ENCODE measurements at regions not wholly inside any gene's neighbourhood (a gene's known extent, or its start where the extent isn't known, plus 50 kb on each side); places are given as distances from the start of the nearest gene placed in this dataset.

- DNase-seq (ENCODE audit: low read depth) = no peak
Measured at GRCh38 chr1:168782559-168783116, 53.6 kb upstream of the DPT start.

GRCh38 chr1:168783458-168784210 is 54.6 kb upstream of the DPT start:
- DNase-seq (ENCODE audit: low read depth) = peak; percentile 17

DNA sequence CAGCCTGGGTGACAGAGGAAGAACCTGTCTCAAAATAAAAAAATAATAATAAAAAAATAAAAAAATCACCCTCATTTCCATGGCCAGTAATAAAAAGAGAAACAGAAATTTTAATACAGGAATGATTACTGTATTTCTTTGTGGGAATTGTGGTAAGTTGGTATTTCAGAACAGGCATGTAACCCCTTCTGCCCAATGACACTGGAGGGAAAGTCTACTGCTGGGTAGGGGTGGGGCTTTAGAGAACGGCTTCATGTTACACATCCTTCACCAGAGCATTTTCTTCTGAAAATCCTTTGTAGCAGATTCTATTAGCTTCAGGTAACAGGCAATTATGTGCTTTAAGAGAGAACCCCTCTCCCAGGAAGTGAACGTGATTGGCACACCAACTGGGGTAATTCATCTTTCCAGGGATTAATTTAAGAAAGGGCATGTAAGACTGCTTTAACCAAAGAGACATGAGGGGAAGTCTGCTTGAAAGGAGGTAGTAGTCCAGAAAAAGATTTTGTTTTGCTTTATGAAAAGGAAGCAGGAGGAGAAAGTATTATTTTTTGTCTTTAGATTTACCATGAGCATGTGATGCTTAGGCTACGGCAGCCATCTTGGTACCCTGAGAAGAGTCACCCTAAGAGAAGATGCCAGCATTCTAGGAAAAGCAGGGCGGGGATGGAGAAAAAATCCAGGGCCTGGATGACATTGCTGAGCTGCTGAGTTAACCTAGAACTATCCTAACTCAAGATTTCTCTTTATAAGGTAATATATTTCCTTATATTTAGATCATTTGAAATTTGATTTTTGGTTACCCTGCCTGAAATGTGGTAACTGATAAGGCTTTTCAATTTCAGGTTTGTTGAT is 57.7 kb upstream of the DPT start:
- no peak for DNase-seq (ENCODE audit: low read depth)

DNA sequence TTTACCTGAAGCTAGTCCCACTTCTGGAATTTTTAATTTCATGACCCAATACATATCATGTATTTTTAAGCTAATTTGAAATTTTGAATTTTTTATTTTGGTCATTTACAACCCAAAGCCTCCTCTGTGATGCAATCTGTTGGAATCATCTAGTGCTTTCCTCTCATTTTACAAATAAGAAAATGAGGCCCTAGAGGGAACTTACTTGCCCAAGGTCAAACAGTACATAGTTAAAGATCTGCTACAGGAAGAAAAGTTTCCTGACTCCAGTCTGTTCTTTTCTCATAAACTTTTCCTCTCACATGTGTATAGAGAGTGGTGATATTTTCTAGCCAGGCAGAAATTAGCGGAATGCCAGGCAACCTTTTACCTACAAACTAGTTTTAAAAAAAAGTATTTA is 59.3 kb upstream of the DPT start:
- no peak for DNase-seq (ENCODE audit: low read depth)

DNA sequence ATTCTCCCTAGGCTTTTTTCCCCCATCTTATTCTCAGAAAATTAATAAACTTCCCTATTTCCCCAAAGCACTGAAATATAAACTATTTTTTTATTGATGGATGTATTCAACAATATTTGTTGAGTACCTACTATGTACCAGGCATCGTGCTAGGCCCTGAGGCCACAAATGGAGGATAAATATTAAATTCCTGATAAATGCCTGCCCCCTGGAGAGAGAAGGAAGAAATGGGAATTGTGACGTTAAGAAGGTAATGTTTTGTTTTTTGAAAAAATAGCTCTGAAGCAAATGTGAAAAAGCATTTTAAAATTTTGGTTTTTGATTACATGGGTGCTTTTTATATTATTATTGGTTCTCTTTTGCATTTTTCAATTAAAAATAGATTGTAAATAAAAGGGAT is 60.5 kb upstream of the DPT start:
- DNase-seq (ENCODE audit: low read depth) = no peak

DNA sequence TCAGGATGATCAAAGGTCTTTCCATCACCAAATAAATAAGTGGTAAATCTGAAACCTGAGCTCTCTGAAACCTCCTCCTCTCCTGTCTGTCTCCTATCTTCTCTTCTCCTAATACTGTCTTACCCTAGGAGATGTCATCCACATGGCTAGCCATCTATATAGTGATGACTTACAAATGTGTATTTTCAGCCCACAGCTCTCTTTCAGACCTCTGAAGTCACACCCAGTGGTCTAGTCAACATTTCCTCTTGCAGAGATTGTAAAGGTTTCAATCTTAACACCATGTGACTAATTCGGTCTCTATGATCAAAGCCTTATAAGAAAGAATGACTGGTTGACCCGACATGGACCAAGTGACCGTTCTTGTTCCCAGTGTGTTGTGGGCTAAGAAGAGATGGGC is 63.1 kb upstream of the DPT start:
- DNase-seq (ENCODE audit: low read depth) = no peak

GRCh38 chr1:168792592-168793125 is 63.7 kb upstream of the DPT start:
- DNase-seq (ENCODE audit: low read depth) = no peak

- DNase-seq (ENCODE audit: low read depth) = no peak
Measured at GRCh38 chr1:168794057-168794456, 65.1 kb upstream of the DPT start.

DNA sequence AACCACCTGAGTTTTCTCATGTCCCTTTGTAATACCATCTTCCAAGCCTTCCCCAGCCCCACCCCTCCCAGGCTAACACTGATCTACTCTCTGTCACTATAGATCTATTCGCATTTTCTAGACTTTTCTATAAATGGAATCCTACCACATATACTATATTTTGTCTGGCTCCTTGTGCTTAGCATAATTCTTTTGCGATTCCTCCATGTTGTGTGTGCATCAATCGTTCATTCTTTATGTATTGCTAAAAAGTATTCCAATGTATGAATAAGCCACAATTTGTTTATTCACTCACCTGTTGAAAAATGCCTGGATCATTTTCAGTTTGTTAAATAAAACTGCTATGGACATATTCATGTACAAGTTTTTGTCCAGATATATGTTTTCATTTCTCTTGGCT is 66.7 kb upstream of the DPT start:
- no peak for DNase-seq (ENCODE audit: low read depth)

DNA sequence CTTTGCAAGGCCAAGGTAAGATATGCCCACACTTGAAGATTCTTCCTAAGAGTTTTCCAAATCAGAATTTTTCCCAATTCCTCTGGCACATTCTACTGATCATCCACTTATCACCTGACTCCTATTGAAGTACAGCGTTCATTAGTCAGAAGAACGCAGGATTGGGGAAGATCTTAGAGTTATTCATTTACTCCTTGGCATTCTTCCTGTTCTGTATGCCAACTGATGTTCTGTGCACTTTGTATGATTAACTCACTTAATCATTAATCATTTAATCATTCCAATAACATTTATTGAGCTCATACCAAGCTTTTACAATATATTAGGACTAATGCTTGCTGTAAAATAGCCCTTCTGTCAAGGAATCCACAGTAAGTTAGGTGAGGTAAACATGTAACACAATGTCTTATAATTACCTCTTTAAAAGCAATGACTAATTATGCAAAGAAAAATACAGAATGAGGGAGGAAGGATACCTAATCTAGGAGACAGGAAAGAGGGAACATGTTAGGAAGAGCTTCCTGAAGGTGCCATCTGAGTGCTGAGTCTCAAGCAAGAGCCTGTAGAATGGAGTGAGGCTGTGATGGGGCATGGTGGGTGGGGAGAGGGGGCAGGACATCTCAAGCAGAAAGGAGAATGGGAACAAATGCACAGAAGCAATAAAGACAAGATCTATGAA is 71.1 kb upstream of the DPT start:
- no peak for DNase-seq (ENCODE audit: low read depth)

DNA sequence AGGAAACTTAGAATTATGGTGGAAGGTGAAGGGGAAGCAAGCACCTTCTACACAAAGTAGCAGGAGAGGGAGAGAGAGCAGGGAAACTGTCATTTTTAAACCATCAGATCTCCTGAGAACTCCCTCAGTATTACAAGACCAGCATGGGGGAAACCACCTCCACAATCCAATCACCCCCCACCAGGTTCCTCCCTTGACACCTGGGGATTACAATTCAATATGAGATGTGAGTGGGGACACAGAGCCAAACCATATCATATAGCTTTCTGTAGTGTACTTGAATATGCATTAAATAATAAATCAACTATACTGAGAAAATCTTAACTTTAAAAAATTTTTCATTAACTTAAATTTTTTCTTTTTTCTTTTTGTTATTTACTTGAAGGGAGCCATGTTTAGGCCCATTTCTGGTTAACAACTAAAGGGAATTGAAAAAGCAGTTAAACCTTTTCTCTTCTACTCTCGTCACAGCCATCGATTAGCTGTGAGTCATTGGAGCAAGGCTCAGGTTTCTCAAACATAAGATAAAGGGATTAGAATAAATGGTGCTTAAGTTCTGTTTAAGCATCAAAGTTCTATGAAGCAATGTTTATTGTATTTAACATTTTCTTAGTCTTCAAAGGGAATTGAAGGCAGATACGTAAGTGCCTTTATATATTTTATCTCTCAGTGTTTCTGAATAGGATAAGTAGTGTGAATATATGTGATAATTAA is 72.2 kb upstream of the DPT start:
- DNase-seq (ENCODE audit: low read depth) = no peak

DNA sequence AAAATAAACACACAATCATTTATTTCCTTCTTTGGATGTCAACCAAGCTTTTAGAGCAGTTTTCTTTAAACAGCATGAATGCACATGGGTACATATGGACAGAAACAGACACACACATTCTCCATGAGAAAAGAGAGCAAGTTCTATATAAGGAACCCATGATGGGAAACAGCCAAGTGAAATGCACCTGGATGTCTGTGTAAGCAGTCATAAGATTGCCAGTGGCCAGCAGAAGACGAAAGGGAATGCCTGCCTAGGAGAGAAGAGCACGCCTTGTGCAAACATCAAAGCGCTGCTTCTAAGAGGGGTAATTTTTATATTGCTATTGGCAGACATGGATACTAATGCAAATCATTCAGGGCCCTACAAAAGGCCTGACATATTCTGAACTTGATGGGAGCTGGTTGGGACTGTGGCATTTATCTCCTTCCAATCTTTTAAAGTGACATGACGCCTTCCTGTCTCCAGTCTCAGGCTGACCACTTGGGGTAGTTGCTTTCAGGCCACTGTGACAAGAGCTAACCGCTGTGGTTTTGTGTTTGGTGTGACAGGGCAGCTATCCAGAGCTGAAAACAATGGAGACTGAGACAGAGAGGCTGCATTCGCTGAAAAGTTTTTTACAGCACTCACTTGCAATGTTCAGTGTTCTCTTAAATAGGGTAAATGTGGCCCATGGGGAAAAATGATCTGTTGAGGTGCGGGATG is 75.0 kb upstream of the DPT start:
- DNase-seq (ENCODE audit: low read depth) = no peak

GRCh38 chr1:168806952-168807351 is 77.9 kb upstream of the DPT start:
- DNase-seq (ENCODE audit: low read depth) = no peak

GRCh38 chr1:168811176-168811575 is 82.2 kb upstream of the DPT start:
- DNase-seq (ENCODE audit: low read depth) = no peak

- no peak for DNase-seq (ENCODE audit: low read depth)
Measured at GRCh38 chr1:168819668-168820067, 90.7 kb upstream of the DPT start.

DNA sequence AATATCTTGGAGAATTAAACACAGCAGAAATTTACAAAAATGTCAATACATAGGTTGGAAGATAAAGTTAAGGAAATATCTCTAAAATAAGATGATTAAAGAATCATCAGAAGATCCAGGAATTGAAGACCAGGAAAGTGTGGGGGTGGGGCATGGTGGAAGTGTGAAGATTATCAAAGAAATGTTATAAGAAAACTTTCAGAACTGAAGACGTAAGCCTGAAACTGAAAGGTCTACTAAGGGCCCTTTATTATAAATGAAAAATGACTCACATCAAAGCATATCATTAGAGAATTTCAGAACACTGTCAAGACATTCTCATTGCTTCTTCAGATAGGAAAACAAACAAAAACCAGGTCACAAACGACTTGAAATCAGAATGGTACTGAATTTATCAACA is 92.4 kb upstream of the DPT start:
- no peak for DNase-seq (ENCODE audit: low read depth)

DNA sequence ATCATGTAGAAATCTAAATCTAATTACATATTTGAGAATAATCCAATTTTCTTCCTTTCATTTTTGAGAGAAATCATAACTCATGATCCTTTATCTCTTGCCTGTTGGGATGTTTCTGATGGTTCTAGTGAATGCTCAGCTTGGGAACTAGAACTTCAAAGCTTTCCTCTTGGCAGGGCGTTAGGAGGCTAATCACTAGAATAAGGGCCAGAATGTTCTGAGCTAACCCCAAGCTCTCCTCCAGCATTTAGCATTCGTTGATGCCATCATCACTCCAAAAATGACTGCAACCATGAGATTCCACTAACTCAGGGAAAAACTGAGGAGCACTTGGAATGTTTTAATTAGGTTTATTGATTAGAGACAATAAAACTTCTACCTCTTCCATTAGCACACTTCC is 93.9 kb upstream of the DPT start:
- DNase-seq (ENCODE audit: low read depth) = no peak

DNA sequence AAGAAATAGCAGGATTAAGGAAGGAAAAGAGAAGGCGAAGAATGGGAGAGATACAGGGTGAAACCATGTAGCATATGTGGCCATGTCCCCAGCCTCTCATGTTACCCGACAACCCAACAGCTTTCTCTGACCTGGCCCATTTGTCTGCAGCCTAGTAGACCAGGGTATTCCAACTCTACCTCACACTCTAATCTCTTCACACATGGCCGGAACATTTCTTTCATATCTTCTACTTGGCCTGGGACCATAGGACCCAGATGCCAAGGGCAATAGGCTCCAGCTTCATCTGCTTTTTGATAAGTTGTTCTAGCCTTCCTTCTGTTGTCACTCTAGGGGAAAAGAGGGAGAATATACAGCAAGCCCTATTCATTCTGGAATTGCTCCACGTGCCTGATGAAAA is 95.0 kb upstream of the DPT start:
- no peak for DNase-seq (ENCODE audit: low read depth)

GRCh38 chr1:168824418-168825065 is 95.5 kb upstream of the DPT start:
- no peak for DNase-seq (ENCODE audit: low read depth)

GRCh38 chr1:168825129-168825528 is 96.1 kb upstream of the DPT start:
- DNase-seq (ENCODE audit: low read depth) = no peak

DNA sequence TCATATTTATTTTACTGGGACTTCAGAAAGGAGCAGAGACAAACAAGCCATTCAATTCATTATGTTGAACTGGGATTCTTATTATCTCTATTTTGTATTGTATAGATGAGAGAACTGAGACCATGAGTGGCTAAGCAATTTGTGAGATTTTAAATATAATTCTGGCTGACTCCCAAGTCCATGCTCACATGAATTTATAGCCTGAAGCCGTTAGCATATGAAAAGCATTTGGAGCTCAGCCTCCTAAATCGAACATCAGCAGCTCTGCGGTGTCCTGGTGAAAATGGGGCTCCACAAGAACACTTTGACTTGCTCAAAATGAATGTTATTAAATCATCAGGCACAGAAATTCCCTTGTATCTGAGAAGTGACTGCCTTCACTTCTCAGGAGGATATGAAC is 96.8 kb upstream of the DPT start:
- no peak for DNase-seq (ENCODE audit: low read depth)
